CD4-positive, alpha-beta T cell treated with Interleukin-17A for 1 hour (primary cell): ENCODE measurements at regions not wholly inside any gene's neighbourhood (a gene's known extent, or its start where the extent isn't known, plus 50 kb on each side); places are given as distances from the start of the nearest gene placed in this dataset.

Source experiments
- DNase-seq: peaks from one replicate; pipeline ENCODE4 v3.0.0-alpha.2; 2020

- no peak for DNase-seq
Measured at GRCh38 chr5:93048858-93049257, 532.2 kb downstream of the NR2F1-AS1 start.

GRCh38 chr5:93044859-93045666, 536.0 kb downstream of the NR2F1-AS1 start:
- no peak for DNase-seq

GRCh38 chr5:93039888-93040287, 541.1 kb downstream of the NR2F1-AS1 start:
- no peak for DNase-seq

GRCh38 chr5:93034621-93035590, 546.1 kb downstream of the NR2F1-AS1 start:
- no peak for DNase-seq

- no peak for DNase-seq
Measured at GRCh38 chr5:93022796-93023447, 558.1 kb downstream of the NR2F1-AS1 start.

- no peak for DNase-seq
Measured at GRCh38 chr5:93022211-93022610, 558.8 kb downstream of the NR2F1-AS1 start.

- DNase-seq = no peak
Measured at GRCh38 chr5:93019896-93020295, 561.1 kb downstream of the NR2F1-AS1 start.

GRCh38 chr5:93018461-93018860, 562.6 kb downstream of the NR2F1-AS1 start:
- no peak for DNase-seq

- no peak for DNase-seq
Measured at GRCh38 chr5:93017849-93018248, 563.2 kb downstream of the NR2F1-AS1 start.

GRCh38 chr5:93017376-93017775, 563.6 kb downstream of the NR2F1-AS1 start:
- DNase-seq = no peak

GRCh38 chr5:93010616-93011015, 570.4 kb downstream of the NR2F1-AS1 start:
- no peak for DNase-seq

GRCh38 chr5:93010037-93010436, 571.0 kb downstream of the NR2F1-AS1 start:
- no peak for DNase-seq

GRCh38 chr5:93008502-93009207, 572.4 kb downstream of the NR2F1-AS1 start:
- no peak for DNase-seq

GRCh38 chr5:93006915-93007314, 574.1 kb downstream of the NR2F1-AS1 start:
- DNase-seq = no peak

- DNase-seq = no peak
Measured at GRCh38 chr5:92998456-92998855, 582.6 kb downstream of the NR2F1-AS1 start.

- no peak for DNase-seq
Measured at GRCh38 chr5:92994392-92994791, 586.6 kb downstream of the NR2F1-AS1 start.

- DNase-seq = no peak
Measured at GRCh38 chr5:92992073-92992472, 588.9 kb downstream of the NR2F1-AS1 start.

- DNase-seq = no peak
Measured at GRCh38 chr5:92991581-92992067, 589.4 kb downstream of the NR2F1-AS1 start.

- DNase-seq = no peak
Measured at GRCh38 chr5:92990771-92991170, 590.2 kb downstream of the NR2F1-AS1 start.

GRCh38 chr5:92981001-92981400, 600.0 kb downstream of the NR2F1-AS1 start:
- DNase-seq = no peak

GRCh38 chr5:92980491-92980890, 600.5 kb downstream of the NR2F1-AS1 start:
- no peak for DNase-seq

- DNase-seq = no peak
Measured at GRCh38 chr5:92979716-92980115, 601.3 kb downstream of the NR2F1-AS1 start.
